ENCODE measurements at regions not wholly inside any gene's neighbourhood (a gene's known extent, or its start where the extent isn't known, plus 50 kb on each side); places are given as distances from the start of the nearest gene placed in this dataset.

DNA sequence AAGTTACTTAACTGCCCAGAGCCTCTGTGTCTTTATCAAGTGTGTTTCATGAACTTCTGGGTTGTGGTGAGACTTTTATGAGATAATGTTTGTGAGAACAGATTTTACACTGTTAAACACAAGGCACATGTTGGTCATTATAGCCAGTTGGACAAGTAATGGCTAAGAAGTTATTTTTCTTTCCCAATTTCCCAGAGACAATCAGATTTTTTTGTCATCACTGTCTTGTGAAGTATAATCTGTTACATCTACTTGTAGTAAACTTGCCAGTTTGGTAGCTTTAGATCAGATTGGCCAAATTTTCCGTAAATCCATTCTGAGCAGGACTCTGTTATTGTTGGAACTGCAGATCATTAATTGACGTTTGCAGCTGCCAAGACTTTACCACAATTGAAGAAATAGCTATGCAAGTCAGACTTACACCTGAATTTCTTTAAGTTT, 838.8 kb downstream of the SLC4A3 start:
- no peak overlapping the region for H3K27ac ChIP-seq (ENCODE audit: low read depth, low read length, poor library complexity, severe bottlenecking)
- H3K4me2 ChIP-seq (ENCODE audit: low read length): no peak overlapping the region
- H3F3A ChIP-seq (ENCODE audit: insufficient read depth, low read length): no peaks in the 10 kb centered on the region
- H3K9me2 ChIP-seq (ENCODE audit: low read depth, low read length): no peaks in the 10 kb centered on the region
- no peaks in the 10 kb centered on the region for H3K36me3 ChIP-seq (ENCODE audit: insufficient read depth, low read length)
- H2AFZ ChIP-seq (ENCODE audit: low read length): no peak overlapping the region
- no peak for TF ChIP-seq EZH2 (IDR thresholded peaks at IDR 0.05; ENCODE audit: borderline replicate concordance, low read length)
- no peak for TF ChIP-seq CTCF (IDR thresholded peaks at IDR 0.05; ENCODE audit: low read length)
- no peaks in the 10 kb centered on the region for H4K20me1 ChIP-seq (ENCODE audit: insufficient read depth, low read length)
- H3K9me3 ChIP-seq (ENCODE audit: low read length): no peaks in the 10 kb centered on the region
- H3K27me3 ChIP-seq (ENCODE audit: insufficient read depth, low read length): no peaks in the 10 kb centered on the region
- H3K4me1 ChIP-seq (ENCODE audit: insufficient read depth, low read length, severe bottlenecking): no peaks in the 10 kb centered on the region
- no peak overlapping the region for H3K4me3 ChIP-seq (ENCODE audit: low read depth, low read length, poor library complexity, severe bottlenecking)
- no peaks in the 10 kb centered on the region for H3K79me2 ChIP-seq (ENCODE audit: insufficient read depth, low read length)
- H3K9ac ChIP-seq (ENCODE audit: low read length): no peak overlapping the region

- H3K9ac ChIP-seq (ENCODE audit: low read length): no peak overlapping the region
- no peaks in the 10 kb centered on the region for H3K27me3 ChIP-seq (ENCODE audit: insufficient read depth, low read length)
- H3K9me3 ChIP-seq (ENCODE audit: low read length): no peaks in the 10 kb centered on the region
- H3K4me1 ChIP-seq (ENCODE audit: insufficient read depth, low read length, severe bottlenecking): no peaks in the 10 kb centered on the region
- no peaks in the 10 kb centered on the region for H3F3A ChIP-seq (ENCODE audit: insufficient read depth, low read length)
- no peaks in the 10 kb centered on the region for H3K9me2 ChIP-seq (ENCODE audit: low read depth, low read length)
- H3K79me2 ChIP-seq (ENCODE audit: insufficient read depth, low read length): no peaks in the 10 kb centered on the region
- no peaks in the 10 kb centered on the region for H4K20me1 ChIP-seq (ENCODE audit: insufficient read depth, low read length)
- no peak overlapping the region for H3K4me2 ChIP-seq (ENCODE audit: low read length)
- H3K36me3 ChIP-seq (ENCODE audit: insufficient read depth, low read length): no peaks in the 10 kb centered on the region
- H3K27ac ChIP-seq (ENCODE audit: low read depth, low read length, poor library complexity, severe bottlenecking): no peak overlapping the region
- H3K4me3 ChIP-seq (ENCODE audit: low read depth, low read length, poor library complexity, severe bottlenecking): no peak overlapping the region
- H2AFZ ChIP-seq (ENCODE audit: low read length): no peak overlapping the region
- TF ChIP-seq CTCF (IDR thresholded peaks at IDR 0.05; ENCODE audit: low read length) (no peak), EZH2 (IDR thresholded peaks at IDR 0.05; ENCODE audit: borderline replicate concordance, low read length) (no peak)
These were observed 841.8 kb downstream of the SLC4A3 start for GRCh38 chr2:220469201-220469600.

- no peaks in the 10 kb centered on the region for H3K9me3 ChIP-seq (ENCODE audit: low read length)
- no peak for TF ChIP-seq EZH2 (IDR thresholded peaks at IDR 0.05; ENCODE audit: borderline replicate concordance, low read length)
- no peak for TF ChIP-seq CTCF (IDR thresholded peaks at IDR 0.05; ENCODE audit: low read length)
- no peaks in the 10 kb centered on the region for H3K27me3 ChIP-seq (ENCODE audit: insufficient read depth, low read length)
- H3F3A ChIP-seq (ENCODE audit: insufficient read depth, low read length): no peaks in the 10 kb centered on the region
- H3K9me2 ChIP-seq (ENCODE audit: low read depth, low read length): no peaks in the 10 kb centered on the region
- no peaks in the 10 kb centered on the region for H3K36me3 ChIP-seq (ENCODE audit: insufficient read depth, low read length)
- H3K27ac ChIP-seq (ENCODE audit: low read depth, low read length, poor library complexity, severe bottlenecking): no peak overlapping the region
- H3K79me2 ChIP-seq (ENCODE audit: insufficient read depth, low read length): no peaks in the 10 kb centered on the region
- H4K20me1 ChIP-seq (ENCODE audit: insufficient read depth, low read length): no peaks in the 10 kb centered on the region
- H2AFZ ChIP-seq (ENCODE audit: low read length): no peak overlapping the region
- no peak overlapping the region for H3K4me3 ChIP-seq (ENCODE audit: low read depth, low read length, poor library complexity, severe bottlenecking)
- no peak overlapping the region for H3K4me2 ChIP-seq (ENCODE audit: low read length)
- no peak overlapping the region for H3K9ac ChIP-seq (ENCODE audit: low read length)
- no peaks in the 10 kb centered on the region for H3K4me1 ChIP-seq (ENCODE audit: insufficient read depth, low read length, severe bottlenecking)
These were observed 846.2 kb downstream of the SLC4A3 start for GRCh38 chr2:220473611-220474010.

Measured in OCI-LY1 (cell line).